SK-N-SH (cell line): ENCODE measurements at regions not wholly inside any gene's neighbourhood (a gene's known extent, or its start where the extent isn't known, plus 50 kb on each side); places are given as distances from the start of the nearest gene placed in this dataset.
"Not testable (repeated sequence)": the region's sequence is repeated elsewhere in the genome, so short reads cannot be mapped to it uniquely, and the experiment has no call there.

Source experiments
- CTCF ChIP-seq: fragments of 200-600 bp; sonication (generic); IDR thresholded peaks from 2 replicates; pipeline ENCODE4 v1.6.1; 2017; ENCODE audit warnings: antibody characterized with exemption, mild to moderate bottlenecking, moderate library complexity
- GABPA ChIP-seq: IDR thresholded peaks from 2 replicates; pipeline ENCODE4 v1.4.0; 2012; ENCODE audit warnings: low read depth, mild to moderate bottlenecking
- MAX ChIP-seq: IDR thresholded peaks from 2 replicates; pipeline ENCODE4 v1.4.0; 2012; ENCODE audit warnings: low read depth
- POLR2AphosphoS5 ChIP-seq: IDR thresholded peaks from 2 replicates; pipeline ENCODE4 v1.6.1; 2012; ENCODE audit warnings: low read depth, low read length
- RAD21 ChIP-seq: IDR thresholded peaks from 2 replicates; pipeline ENCODE4 v1.6.1; 2012; ENCODE audit warnings: mild to moderate bottlenecking, low read length
- USF2 ChIP-seq: fragments of 150-350 bp; IDR thresholded peaks from 2 replicates; pipeline ENCODE4 v1.6.1; 2017; ENCODE audit warnings: antibody characterized with exemption, low read length, low read depth, borderline replicate concordance

- not testable (repeated sequence) for TF ChIP-seq CTCF, USF2, GABPA, RAD21, MAX, POLR2AphosphoS5
These were observed 158.7 kb downstream of the MMUT start for GRCh38 chr6:49304393-49304792.
